Thymus (tissue), 11 donors: ENCODE measurements at regions not wholly inside any gene's neighbourhood (a gene's known extent, or its start where the extent isn't known, plus 50 kb on each side); places are given as distances from the start of the nearest gene placed in this dataset.

Experiments
- DNase-seq, 9 donors: peaks; one replicate each; pipeline ENCODE4 v3.0.0-alpha.2; 2013; ENCODE audit warnings: low spot score in 9 of 9, low read depth in 6 of 9, missing footprints in 1 of 9
- H3K27ac ChIP-seq, 2 donors: one replicate each; pipeline ENCODE4 v1.5.1; 2013; ENCODE audit warnings: control low read depth in 1 of 2, low read depth in 1 of 2, low read length in 1 of 2, mild to moderate bottlenecking in 1 of 2, moderate library complexity in 1 of 2
- H3K27me3 ChIP-seq, 2 donors: one replicate each; pipeline ENCODE4 v1.5.1; 2013; ENCODE audit warnings: low read length in 1 of 2; ENCODE audit not compliant: control insufficient read depth in 2 of 2, insufficient read depth in 1 of 2
- H3K36me3 ChIP-seq, 2 donors: one replicate each; pipeline ENCODE4 v1.5.1; 2013; ENCODE audit warnings: low read length in 1 of 2, mild to moderate bottlenecking in 1 of 2, moderate library complexity in 1 of 2; ENCODE audit not compliant: control insufficient read depth in 2 of 2, insufficient read depth in 2 of 2
- H3K4me1 ChIP-seq, 2 donors: one replicate each; pipeline ENCODE4 v1.5.1; 2013; ENCODE audit warnings: low read length in 2 of 2; ENCODE audit not compliant: control insufficient read depth in 2 of 2, insufficient read depth in 2 of 2
- H3K4me3 ChIP-seq, 2 donors: one replicate each; pipeline ENCODE4 v1.5.1; 2013; ENCODE audit warnings: low read length in 2 of 2, control low read depth in 1 of 2, mild to moderate bottlenecking in 1 of 2
- H3K9me3 ChIP-seq, 2 donors: one replicate each; pipeline ENCODE4 v1.5.1; 2013; ENCODE audit warnings: low read length in 1 of 2, mild to moderate bottlenecking in 1 of 2; ENCODE audit not compliant: control insufficient read depth in 2 of 2, insufficient read depth in 1 of 2
- WGBS: extraction: QIAGEN DNeasy Blood & Tissue Kit; methylation state at CpG from one replicate; pipeline ENCODE4 v1.1.7; 2013; 5-methylcytosine and 5-hydroxymethylcytosine counted together
- donor health status: healthy.

- Histone ChIP-seq H3K9me3 (peaks cover 0 to 3% of the 10 kb centered on the region in 2 donors), H3K27me3 (peaks cover 0 to 9% of the 10 kb centered on the region in 2 donors), H3K36me3 (no peaks in the 10 kb centered on the region), H3K4me1 (no peaks in the 10 kb centered on the region), H3K27ac (no peak overlapping the region), H3K4me3 (no peak overlapping the region)
- WGBS = 92% methylated on average over 16 of the region's 16 CpGs
- no peak for DNase-seq
These were observed 138.3 kb downstream of the TEX29 start for GRCh38 chr13:111458739-111459138.

- H3K27ac ChIP-seq = no peak overlapping the region
- 90% methylated on average over 9 of the region's 9 CpGs for WGBS
- H3K27me3 ChIP-seq = peaks cover 0 to 11% of the 10 kb centered on the region in 2 donors
- no peaks in the 10 kb centered on the region for H3K36me3 ChIP-seq
- no peaks in the 10 kb centered on the region for H3K4me1 ChIP-seq
- no peak overlapping the region for H3K4me3 ChIP-seq
- no peak for DNase-seq
- peaks cover 0 to 3% of the 10 kb centered on the region in 2 donors for H3K9me3 ChIP-seq
These were observed 139.5 kb downstream of the TEX29 start for GRCh38 chr13:111459803-111460547.

GRCh38 chr13:111460548-111461444 lies 140.4 kb downstream of the TEX29 start:
- Histone ChIP-seq H3K4me1 (no peaks in the 10 kb centered on the region), H3K27me3 (peaks cover 0 to 11% of the 10 kb centered on the region in 2 donors), H3K9me3 (peaks cover 0 to 3% of the 10 kb centered on the region in 2 donors), H3K36me3 (no peaks in the 10 kb centered on the region), H3K4me3 (no peak overlapping the region), H3K27ac (no peak overlapping the region)
- DNase-seq = peak in 1 of 9 donors; percentile 16
- 64% methylated on average over 22 of the region's 22 CpGs for WGBS

DNA sequence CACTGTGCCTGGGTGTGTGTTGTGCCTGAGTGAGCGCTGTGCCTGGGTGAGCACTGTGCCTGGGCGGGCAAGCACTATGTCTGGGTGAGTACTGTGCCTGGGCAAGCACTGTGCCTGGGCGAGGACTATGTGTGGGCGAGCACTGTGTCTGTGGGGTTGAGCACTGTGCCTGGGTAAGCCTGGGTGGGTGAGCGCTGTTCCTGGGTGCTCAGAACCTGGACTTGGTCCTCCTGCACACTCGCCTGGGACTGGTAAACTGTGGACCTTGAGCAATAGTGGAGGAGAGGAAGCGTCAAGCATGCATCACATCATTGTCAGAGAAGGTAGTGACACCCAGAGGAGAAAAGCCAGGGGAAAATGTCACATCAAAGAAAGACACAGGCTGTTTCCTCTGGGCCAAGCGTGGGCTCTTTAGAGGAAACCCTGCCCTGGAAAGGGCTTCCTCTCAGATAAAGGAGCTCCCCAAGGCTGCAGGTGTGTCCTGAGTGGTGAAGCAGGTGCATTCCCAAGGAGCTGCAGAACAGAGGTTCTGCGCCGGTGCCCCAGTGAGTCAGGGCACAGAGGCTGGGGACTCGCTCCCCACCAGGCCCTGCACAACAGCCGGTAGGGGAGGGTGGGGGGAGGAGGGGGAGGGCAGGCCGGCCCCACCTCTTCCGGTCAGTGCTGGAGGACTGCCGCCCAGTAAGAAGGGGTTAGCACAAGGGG lies 141.2 kb downstream of the TEX29 start:
- H3K4me3 ChIP-seq = no peak overlapping the region
- peaks cover 0 to 11% of the 10 kb centered on the region in 2 donors for H3K27me3 ChIP-seq
- H3K9me3 ChIP-seq = peaks cover 0 to 3% of the 10 kb centered on the region in 2 donors
- peak in 2 of 9 donors; percentile 6 to 8 for DNase-seq
- 35% methylated on average over 15 of the region's 15 CpGs for WGBS
- no peak overlapping the region for H3K27ac ChIP-seq
- H3K4me1 ChIP-seq = no peaks in the 10 kb centered on the region
- no peaks in the 10 kb centered on the region for H3K36me3 ChIP-seq

DNA sequence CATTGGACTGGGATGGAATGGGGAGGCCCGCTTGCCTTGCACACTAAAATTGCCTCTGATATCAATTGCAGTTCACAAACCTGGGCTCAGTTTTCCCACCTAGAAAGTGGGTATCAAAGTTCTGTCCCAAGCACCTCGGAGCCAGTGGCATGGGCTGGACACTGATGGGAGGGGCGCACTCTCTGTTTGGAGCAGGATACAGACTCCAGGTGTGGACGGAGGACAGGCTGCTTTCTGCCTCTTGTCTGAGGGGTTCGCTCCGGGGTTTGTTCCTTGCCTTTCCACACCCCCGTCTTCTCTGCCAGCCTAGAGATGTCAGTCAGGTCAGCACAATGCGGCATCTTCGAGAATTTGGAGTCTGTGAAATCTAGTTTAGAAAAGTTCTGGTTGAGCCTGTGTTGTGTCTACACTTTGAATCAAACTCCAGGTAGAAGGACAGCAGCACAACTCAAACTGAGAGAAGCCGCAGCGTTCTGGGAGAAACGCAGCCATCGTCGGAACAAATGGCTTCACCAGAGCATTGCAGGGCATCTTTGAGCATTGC lies 141.9 kb downstream of the TEX29 start:
- peaks cover 0 to 11% of the 10 kb centered on the region in 2 donors for H3K27me3 ChIP-seq
- H3K36me3 ChIP-seq = no peaks in the 10 kb centered on the region
- WGBS = 92% methylated on average over 14 of the region's 14 CpGs

DNA sequence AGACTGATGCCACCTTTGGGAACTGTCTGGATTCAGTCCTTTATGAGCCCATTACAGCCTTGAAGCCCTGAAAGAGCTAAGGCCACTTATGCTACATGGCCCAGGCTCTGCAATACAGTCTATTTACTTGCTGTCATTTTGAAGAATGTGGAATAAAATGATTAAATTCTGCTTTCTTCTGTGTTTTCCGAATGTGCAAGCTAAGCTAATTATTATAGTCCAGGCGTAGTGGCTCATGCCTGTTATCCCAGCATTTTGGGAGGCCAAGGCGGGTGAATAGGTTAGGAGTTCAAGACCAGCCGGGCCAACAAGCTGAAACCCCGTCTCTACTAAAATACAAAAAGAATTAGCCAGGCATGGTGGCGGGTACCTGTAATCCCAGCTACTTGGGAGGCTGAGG lies 142.5 kb downstream of the TEX29 start:
- Histone ChIP-seq H3K4me3 (no peak overlapping the region), H3K4me1 (no peaks in the 10 kb centered on the region), H3K36me3 (no peaks in the 10 kb centered on the region), H3K27ac (no peak overlapping the region), H3K27me3 (peaks cover 0 to 11% of the 10 kb centered on the region in 2 donors), H3K9me3 (no peaks in the 10 kb centered on the region)
- 96% methylated on average over 6 of the region's 6 CpGs for WGBS
- no peak for DNase-seq

More for the DNA sequence above, 141.9 kb downstream of the TEX29 start:
- Histone ChIP-seq H3K9me3 (no peaks in the 10 kb centered on the region), H3K4me1 (no peaks in the 10 kb centered on the region), H3K27ac (no peak overlapping the region), H3K4me3 (no peak overlapping the region)
- no peak for DNase-seq

DNA sequence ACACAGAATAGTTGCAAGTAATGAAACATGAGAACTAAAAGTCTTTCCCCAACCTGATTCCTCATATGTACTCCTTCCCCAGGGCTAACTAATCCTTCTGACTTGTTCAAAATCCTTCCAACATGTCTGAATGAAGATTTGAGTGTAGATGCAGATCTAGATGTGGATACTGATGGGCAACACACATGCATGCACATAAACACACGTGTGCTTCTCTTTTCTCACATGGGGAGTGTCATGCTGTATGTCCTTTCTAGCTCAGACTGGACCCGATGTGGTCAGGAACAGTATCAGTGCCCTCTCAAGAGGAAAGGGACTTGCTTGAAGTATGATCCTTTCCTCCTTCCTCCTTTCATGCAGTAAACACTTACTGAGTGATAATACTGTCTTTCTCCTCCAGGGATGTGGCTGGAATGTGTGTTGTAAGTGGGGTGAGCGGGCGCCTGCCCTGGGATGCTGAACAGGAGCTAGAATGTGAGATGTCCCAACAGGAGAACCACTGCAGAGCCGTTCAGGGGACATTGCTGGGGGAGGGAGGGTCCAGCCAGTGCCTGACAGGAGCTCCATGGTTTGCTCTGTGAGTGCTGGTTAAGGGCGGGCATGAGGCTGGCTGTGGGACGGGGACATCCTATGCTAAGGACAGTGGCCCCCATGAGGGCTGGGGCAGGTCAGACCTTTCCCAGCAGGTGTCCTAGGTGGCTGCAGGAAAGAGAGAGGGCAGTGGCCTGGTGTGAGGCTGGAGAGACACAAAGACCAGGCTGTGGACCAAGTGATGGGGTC lies 146.9 kb downstream of the TEX29 start:
- peaks cover 0 to 6% of the 10 kb centered on the region in 2 donors for H3K27me3 ChIP-seq
- no peaks in the 10 kb centered on the region for H3K4me1 ChIP-seq
- no peaks in the 10 kb centered on the region for H3K9me3 ChIP-seq
- no peak overlapping the region for H3K27ac ChIP-seq
- no peak for DNase-seq
- H3K4me3 ChIP-seq = no peak overlapping the region
- H3K36me3 ChIP-seq = no peaks in the 10 kb centered on the region
- 86% methylated on average over 7 of the region's 7 CpGs for WGBS
